Mammary epithelial cell (primary cell): ENCODE measurements at regions not wholly inside any gene's neighbourhood (a gene's known extent, or its start where the extent isn't known, plus 50 kb on each side); places are given as distances from the start of the nearest gene placed in this dataset.

ENCODE experiments used
- CTCF ChIP-seq, 2 donors: IDR thresholded peaks in 1 of 2; conservative IDR thresholded peaks in 1 of 2; 2 replicates each; pipeline ENCODE4 v1.5.1; 2011 to 2012; ENCODE audit warnings: inconsistent platforms in 2 of 2, low read length in 2 of 2, mild to moderate bottlenecking in 2 of 2, control low read depth in 1 of 2, low read depth in 1 of 2; ENCODE audit not compliant: insufficient read depth in 1 of 2; ENCODE audit errors: extremely low read depth in 1 of 2
- EZH2 ChIP-seq: IDR thresholded peaks from 2 replicates; pipeline ENCODE4 v1.6.1; 2012; ENCODE audit warnings: low read length, inconsistent platforms, borderline replicate concordance

DNA sequence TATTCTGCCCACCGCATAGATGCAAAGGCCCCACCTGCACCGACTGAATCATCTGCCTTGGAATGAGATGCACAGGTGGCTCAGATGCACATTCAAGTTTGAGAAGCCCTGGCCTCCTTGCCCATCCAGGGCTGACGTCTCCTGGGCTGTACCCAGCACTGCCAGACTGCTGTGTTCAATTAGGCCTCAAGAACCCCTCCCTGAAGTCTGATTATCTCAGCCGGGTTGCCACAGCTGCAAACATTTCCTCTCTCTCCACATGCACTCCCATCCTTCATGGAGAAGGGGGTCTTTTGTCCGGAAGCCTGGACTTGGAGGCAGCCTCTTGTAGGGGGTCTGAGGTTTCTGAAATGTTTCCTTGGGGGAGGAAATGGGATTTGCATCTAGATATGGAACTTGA, 459.4 kb upstream of the PROK2 start:
- TF ChIP-seq CTCF (conservative IDR thresholded peaks at IDR 0.05 in 1 of 2, IDR thresholded peaks at IDR 0.05 in 1 of 2; ENCODE audit: extremely low read depth in 1 of 2, insufficient read depth in 1 of 2, low read depth in 1 of 2, low read length in 2 of 2) (no peak), EZH2 (no peak)
